BJ (cell line): ENCODE measurements at regions not wholly inside any gene's neighbourhood (a gene's known extent, or its start where the extent isn't known, plus 50 kb on each side); places are given as distances from the start of the nearest gene placed in this dataset.

Experiments used
- CTCF ChIA-PET: fragments of 350-600 bp; formaldehyde crosslinking; extraction: SDS; loops from one replicate; lab custom pipeline; 2021; ENCODE audit warnings: antibody characterized with exemption, inconsistent platforms; lab: Yijun Ruan, JAX
- POLR2A ChIA-PET: fragments of 300-600 bp; sonication (Branson Sonifier 250); formaldehyde crosslinking; extraction: SDS; loops from one replicate; lab custom pipeline; 2021; ENCODE audit warnings: antibody characterized with exemption; lab: Charles Lee
- DNase-seq: peaks from one replicate; pipeline ENCODE4 v3.0.0-alpha.2; 2011; ENCODE audit warnings: low read depth
- H3K27me3 ChIP-seq: 2 replicates; pipeline ENCODE4 v1.6.0; 2011; ENCODE audit warnings: low read length; ENCODE audit not compliant: control insufficient read depth, insufficient read depth
- H3K36me3 ChIP-seq: 2 replicates; pipeline ENCODE4 v1.5.1; 2011; ENCODE audit warnings: low read length; ENCODE audit not compliant: control insufficient read depth, insufficient read depth
- H3K4me3 ChIP-seq: 2 replicates; pipeline ENCODE4 v1.5.1; 2011; ENCODE audit warnings: low read depth, mild to moderate bottlenecking, control low read depth, low read length
- TF ChIP-seq, protein P1 (sequence below): IDR thresholded peaks from 2 replicates; pipeline ENCODE4 v1.5.1; 2011; ENCODE audit warnings: low read depth, mild to moderate bottlenecking, control low read depth, inconsistent platforms, low read length, moderate library complexity; ENCODE audit not compliant: insufficient read depth

DNA sequence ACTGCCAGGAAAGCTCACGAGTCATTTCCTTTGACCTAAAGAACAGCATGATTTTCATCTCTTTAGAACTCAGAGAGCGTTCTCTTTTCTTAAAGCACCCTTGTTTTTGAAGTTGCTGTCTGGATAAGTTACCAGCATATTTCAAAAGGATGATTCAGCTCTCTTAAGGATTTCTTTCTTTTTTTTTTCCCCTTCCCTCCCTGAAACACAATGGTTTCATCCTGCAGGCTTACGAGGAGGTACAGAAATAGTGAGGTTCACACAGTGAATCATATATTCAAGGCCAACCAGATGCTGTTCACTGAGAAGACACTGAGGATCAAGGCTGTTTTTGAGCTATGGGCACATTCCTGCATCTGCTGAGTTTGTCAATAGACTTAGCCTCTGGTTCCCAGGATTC, 257.2 kb downstream of the KIF4B start:
- no peak overlapping the region for H3K4me3 ChIP-seq
- TF ChIP-seq, protein P1, sequence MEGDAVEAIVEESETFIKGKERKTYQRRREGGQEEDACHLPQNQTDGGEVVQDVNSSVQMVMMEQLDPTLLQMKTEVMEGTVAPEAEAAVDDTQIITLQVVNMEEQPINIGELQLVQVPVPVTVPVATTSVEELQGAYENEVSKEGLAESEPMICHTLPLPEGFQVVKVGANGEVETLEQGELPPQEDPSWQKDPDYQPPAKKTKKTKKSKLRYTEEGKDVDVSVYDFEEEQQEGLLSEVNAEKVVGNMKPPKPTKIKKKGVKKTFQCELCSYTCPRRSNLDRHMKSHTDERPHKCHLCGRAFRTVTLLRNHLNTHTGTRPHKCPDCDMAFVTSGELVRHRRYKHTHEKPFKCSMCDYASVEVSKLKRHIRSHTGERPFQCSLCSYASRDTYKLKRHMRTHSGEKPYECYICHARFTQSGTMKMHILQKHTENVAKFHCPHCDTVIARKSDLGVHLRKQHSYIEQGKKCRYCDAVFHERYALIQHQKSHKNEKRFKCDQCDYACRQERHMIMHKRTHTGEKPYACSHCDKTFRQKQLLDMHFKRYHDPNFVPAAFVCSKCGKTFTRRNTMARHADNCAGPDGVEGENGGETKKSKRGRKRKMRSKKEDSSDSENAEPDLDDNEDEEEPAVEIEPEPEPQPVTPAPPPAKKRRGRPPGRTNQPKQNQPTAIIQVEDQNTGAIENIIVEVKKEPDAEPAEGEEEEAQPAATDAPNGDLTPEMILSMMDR, result no peak
- CTCF ChIA-PET, result interaction anchor here (0.5 kb wide), 1 partner anchor 86 kb away, joined by 3 read pairs; no protein-coding TSS in a partner anchor
- no peaks in the 10 kb centered on the region for H3K36me3 ChIP-seq
- no peaks in the 10 kb centered on the region for H3K27me3 ChIP-seq
- no peak for DNase-seq
- POLR2A ChIA-PET, result no interaction called here

DNA sequence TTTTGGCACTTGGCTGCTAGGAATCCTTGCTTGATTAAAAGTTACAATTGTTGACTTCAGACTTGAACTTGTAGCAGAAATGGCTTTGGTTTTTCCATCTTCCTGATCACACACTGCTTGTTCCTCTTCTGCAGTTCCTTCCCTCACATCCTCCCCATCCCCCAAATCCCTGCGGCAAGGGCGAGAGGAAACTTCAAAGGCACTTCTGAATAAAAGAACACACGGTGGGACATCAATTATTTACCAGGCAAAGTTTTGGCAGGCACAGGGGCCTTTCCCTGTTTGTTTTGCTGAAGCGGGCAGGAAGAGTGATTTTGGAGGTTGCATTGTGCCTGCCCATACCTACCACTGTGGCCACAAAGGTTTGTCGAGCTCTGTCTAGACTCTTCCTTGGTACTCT, 260.9 kb downstream of the KIF4B start:
- TF ChIP-seq, protein P1, result no peak
- no peaks in the 10 kb centered on the region for H3K36me3 ChIP-seq
- ChIA-PET CTCF (no interaction called here), POLR2A (no interaction called here)
- H3K4me3 ChIP-seq, result no peak overlapping the region
- H3K27me3 ChIP-seq, result no peaks in the 10 kb centered on the region
- DNase-seq, result no peak

DNA sequence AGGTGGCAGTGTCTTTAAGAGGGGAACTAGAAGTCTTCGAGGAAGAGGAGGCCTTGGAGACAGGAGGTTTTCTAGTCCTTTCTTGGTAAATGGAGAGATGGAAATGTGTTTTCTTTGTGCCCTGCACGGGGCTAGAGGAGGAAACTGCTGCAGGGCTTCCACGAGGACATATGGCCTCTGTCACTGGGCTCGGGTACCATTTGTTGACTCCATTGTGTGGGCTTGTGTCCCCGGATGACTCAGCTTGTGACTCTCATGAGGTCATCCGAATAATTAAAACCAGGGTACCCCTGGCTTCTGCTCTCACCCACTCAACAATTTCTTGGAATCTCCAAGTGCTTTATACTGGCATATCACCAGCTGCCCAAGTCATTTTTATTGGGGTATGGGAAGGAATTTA, 261.7 kb downstream of the KIF4B start:
- CTCF ChIA-PET, result no interaction called here
- no peak overlapping the region for H3K4me3 ChIP-seq
- H3K36me3 ChIP-seq, result no peaks in the 10 kb centered on the region
- POLR2A ChIA-PET, result no interaction called here
- no peaks in the 10 kb centered on the region for H3K27me3 ChIP-seq
- TF ChIP-seq, protein P1, result no peak
- DNase-seq, result no peak

DNA sequence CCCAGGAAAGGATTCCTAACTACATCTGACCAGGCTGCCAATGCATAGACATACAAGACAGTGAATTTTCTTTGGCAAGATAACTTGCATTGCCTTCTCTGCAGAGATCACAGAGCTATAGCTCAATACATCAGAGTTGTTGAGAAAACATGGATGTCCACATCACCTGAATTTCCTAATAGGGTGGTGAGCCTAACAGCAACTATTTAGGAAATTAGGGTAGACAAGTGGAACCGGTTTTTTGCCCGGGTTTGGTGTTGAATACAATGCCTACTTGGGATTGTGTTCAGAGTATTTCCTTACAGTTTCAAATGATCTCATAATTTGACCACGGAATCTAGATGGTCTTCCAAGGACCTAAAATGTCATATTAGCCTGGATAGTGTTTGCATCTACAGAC, 262.7 kb downstream of the KIF4B start:
- Histone ChIP-seq H3K27me3 (no peaks in the 10 kb centered on the region), H3K4me3 (no peak overlapping the region), H3K36me3 (no peaks in the 10 kb centered on the region)
- no peak for DNase-seq
- TF ChIP-seq, protein P1, result no peak
- POLR2A ChIA-PET, result no interaction called here
- CTCF ChIA-PET, result no interaction called here

DNA sequence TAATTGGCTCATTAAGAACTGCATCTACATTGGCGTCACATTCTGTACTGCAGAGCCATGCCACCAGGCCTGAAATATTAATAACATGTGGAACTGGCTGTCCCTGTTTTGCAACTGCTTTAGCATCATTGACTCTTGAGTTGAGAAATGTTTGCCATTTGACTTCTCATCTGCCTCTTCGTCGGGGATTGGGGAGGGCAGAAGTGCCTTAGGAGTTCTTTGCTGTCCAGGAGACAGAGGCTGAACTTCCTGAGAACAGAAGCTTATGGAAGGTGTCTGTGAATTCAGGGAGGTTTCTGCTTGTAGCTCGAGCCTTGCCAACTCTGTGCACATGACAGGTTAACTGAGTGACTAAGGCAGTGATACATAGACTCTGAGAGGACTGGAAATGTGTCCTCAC, 265.0 kb downstream of the KIF4B start:
- POLR2A ChIA-PET, result no interaction called here
- H3K27me3 ChIP-seq, result no peaks in the 10 kb centered on the region
- no peaks in the 10 kb centered on the region for H3K36me3 ChIP-seq
- no peak overlapping the region for H3K4me3 ChIP-seq
- TF ChIP-seq, protein P1, result no peak
- CTCF ChIA-PET, result no interaction called here
- no peak for DNase-seq
